CD4-positive, CD25-positive, alpha-beta regulatory T cell (primary cell): ENCODE measurements at regions not wholly inside any gene's neighbourhood (a gene's known extent, or its start where the extent isn't known, plus 50 kb on each side); places are given as distances from the start of the nearest gene placed in this dataset.

Experiments used
- ATAC-seq, 2 donors: fragments of 150-1000 bp; cut with Tn5 transposase; one replicate each; pipeline ENCODE4 v1.10.0; 2021; ENCODE audit warnings: low read depth in 2 of 2, moderate number of reproducible peaks in 2 of 2, moderate library complexity in 1 of 2
- DNase-seq, 3 donors: peaks; one replicate each; pipeline versions ENCODE4 v3.0.0 to v3.0.0-alpha.2; 2012 to 2022; ENCODE audit warnings: mixed read lengths in 1 of 3
- H3K27ac ChIP-seq: one replicate; pipeline ENCODE4 v1.7.0; 2013; ENCODE audit warnings: mild to moderate bottlenecking, low read length; ENCODE audit not compliant: insufficient read depth, poor library complexity, severe bottlenecking
- H3K27me3 ChIP-seq: one replicate; pipeline ENCODE4 v1.7.0; 2013; ENCODE audit warnings: low read length; ENCODE audit not compliant: control insufficient read depth, insufficient read depth
- H3K36me3 ChIP-seq: one replicate; pipeline ENCODE4 v1.7.0; 2013; ENCODE audit warnings: mild to moderate bottlenecking, low read length, moderate library complexity; ENCODE audit not compliant: control insufficient read depth, insufficient read depth
- H3K4me1 ChIP-seq: 2 replicates; pipeline ENCODE4 v1.7.0; 2013; ENCODE audit warnings: mild to moderate bottlenecking, low read length; ENCODE audit not compliant: insufficient read depth, control insufficient read depth, poor library complexity, severe bottlenecking
- H3K4me3 ChIP-seq: one replicate; pipeline ENCODE4 v1.7.0; 2013; ENCODE audit warnings: low read depth, mild to moderate bottlenecking, low read length, moderate library complexity
- H3K9me3 ChIP-seq, 2 experiments: 1 replicate in 1 of 2; 2 replicates in 1 of 2; pipeline ENCODE4 v1.7.0; 2013; ENCODE audit warnings: low read length in 2 of 2, mild to moderate bottlenecking in 1 of 2, moderate library complexity in 1 of 2; ENCODE audit not compliant: control insufficient read depth in 2 of 2
- H3K27ac Mint-ChIP-seq, 3 donors: one replicate each; pipeline ENCODE4 v1.8.0; 2020 to 2022; ENCODE audit warnings: mild to moderate bottlenecking in 3 of 3, mixed read lengths in 3 of 3, moderate library complexity in 2 of 3
- H3K27me3 Mint-ChIP-seq: one replicate; pipeline ENCODE4 v1.8.0; 2022; ENCODE audit warnings: mild to moderate bottlenecking, mixed read lengths
- H3K36me3 Mint-ChIP-seq: one replicate; pipeline ENCODE4 v1.8.0; 2020; ENCODE audit warnings: mixed read lengths
- H3K4me1 Mint-ChIP-seq, 4 donors: one replicate each; pipeline ENCODE4 v1.8.0; 2020 to 2022; ENCODE audit warnings: mixed read lengths in 4 of 4, mild to moderate bottlenecking in 1 of 4
- H3K4me3 Mint-ChIP-seq, 4 donors: one replicate each; pipeline ENCODE4 v1.8.0; 2020 to 2022; ENCODE audit warnings: mild to moderate bottlenecking in 4 of 4, mixed read lengths in 4 of 4, moderate library complexity in 3 of 4
- H3K9me3 Mint-ChIP-seq, 7 donors: one replicate each; pipeline ENCODE4 v1.8.0; 2020 to 2022; ENCODE audit warnings: mixed read lengths in 7 of 7, mild to moderate bottlenecking in 3 of 7, moderate library complexity in 2 of 7

DNA sequence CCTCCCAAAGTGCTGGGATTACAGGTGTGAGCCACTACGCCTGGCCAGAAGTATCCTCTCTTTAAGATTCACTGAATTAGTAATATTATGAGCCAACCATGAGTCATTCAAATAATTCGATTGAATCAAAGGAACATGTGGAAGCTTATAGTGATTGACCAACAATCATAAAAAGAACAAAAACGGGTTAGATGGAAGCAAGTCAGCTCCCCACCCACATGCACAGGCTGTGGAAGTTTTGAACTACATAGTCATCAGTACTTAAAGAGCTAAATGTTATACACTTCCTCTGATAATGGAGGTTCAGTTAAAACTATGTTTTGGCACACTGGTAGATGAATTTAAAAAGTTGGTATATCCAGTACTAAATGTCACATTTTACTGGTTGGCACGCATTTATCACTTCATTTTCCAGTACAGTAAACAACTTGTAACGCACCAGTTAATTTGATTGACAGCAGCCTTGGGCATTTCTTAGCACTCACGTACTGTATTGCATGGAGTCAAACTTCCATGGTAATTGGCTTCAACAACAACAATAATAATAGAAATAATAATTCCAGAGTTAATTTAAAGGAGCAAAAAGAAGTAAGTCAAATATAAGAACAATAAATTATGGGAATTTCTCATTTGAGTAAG lies 1107.3 kb upstream of the MAP3K7 start:
- Mint-ChIP-seq H3K27ac (no peak overlapping the region), H3K4me3 (no peak overlapping the region), H3K9me3 (peaks cover 0 to 6% (median 2%) of the 10 kb centered on the region in 7 donors), H3K27me3 (no peaks in the 10 kb centered on the region), H3K36me3 (no peaks in the 10 kb centered on the region), H3K4me1 (no peaks in the 10 kb centered on the region)
- no peaks in the 10 kb centered on the region for H3K27me3 ChIP-seq
- no peak overlapping the region for H3K27ac ChIP-seq
- H3K4me1 ChIP-seq = no peaks in the 10 kb centered on the region
- H3K9me3 ChIP-seq = no peaks in the 10 kb centered on the region
- no peak overlapping the region for H3K4me3 ChIP-seq
- no peak for ATAC-seq
- H3K36me3 ChIP-seq = no peaks in the 10 kb centered on the region
- no peak for DNase-seq

DNA sequence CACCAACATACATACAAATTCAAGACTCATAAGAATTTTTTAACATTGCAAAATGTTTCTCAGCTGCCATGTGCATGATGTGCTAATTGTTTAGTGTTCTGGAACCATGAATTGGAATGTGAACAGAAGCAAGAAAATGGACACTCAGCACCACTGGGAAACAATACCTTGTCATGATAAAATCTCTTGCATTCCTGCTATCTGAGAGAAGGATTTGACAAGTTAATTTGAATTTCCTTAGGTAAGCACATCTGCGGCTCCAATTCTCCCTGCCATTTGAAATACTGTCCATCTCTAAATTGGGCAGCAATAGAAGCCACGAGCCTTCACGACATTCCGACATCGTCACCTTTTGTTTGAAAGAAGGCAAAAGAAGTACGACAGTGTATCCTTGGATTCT lies 1104.6 kb upstream of the MAP3K7 start:
- Histone ChIP-seq H3K27me3 (no peaks in the 10 kb centered on the region), H3K27ac (no peak overlapping the region), H3K36me3 (no peaks in the 10 kb centered on the region), H3K4me1 (no peaks in the 10 kb centered on the region), H3K4me3 (no peak overlapping the region), H3K9me3 (no peaks in the 10 kb centered on the region)
- H3K27me3 Mint-ChIP-seq = no peaks in the 10 kb centered on the region
- no peaks in the 10 kb centered on the region for H3K36me3 Mint-ChIP-seq
- H3K27ac Mint-ChIP-seq = no peak overlapping the region
- H3K4me3 Mint-ChIP-seq = no peak overlapping the region
- H3K4me1 Mint-ChIP-seq = no peaks in the 10 kb centered on the region
- peaks cover 0 to 6% (median 1%) of the 10 kb centered on the region in 7 donors for H3K9me3 Mint-ChIP-seq
- DNase-seq (no peak), ATAC-seq (no peak)

DNA sequence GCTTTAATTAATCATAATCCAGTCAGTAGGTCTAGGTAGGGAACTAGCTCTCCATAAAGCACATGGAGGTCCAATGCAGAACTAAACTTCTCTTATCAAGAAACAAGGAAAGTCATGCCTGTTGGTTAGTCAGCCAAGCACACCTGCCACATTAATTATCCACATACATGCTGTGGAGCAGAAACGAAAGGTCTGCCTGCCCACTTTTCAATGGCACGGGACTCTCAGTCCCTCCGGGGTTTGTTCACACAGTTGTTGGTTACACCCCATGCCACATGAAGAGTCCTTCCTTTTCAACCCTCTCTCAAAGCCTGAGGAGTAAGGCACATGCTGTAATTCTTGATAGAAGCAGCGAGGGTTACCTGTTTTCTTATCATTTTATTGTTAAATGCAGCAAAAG lies 1096.4 kb upstream of the MAP3K7 start:
- no peak overlapping the region for H3K4me3 ChIP-seq
- no peak overlapping the region for H3K4me3 Mint-ChIP-seq

DNA sequence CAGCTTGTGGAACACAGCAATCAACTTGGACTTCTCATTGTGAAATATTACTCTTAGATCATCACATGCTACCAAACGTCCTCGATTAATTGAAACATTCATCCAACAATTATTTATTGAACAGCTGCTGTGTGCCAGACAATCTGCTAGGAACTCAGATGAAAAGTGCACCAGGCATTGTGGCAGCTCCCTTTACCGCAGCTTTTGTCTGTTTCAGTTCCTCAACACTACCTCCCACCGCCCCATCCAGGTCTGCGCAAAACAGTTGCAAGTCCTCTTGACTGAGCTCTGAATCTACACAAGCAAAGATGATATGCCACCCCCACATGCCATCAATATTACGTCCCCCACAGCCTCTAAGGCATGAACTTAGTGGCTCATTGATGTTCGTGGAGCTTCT lies 1094.4 kb upstream of the MAP3K7 start:
- H3K4me3 ChIP-seq = no peak overlapping the region
- no peaks in the 10 kb centered on the region for H3K36me3 Mint-ChIP-seq
- ATAC-seq (no peak), DNase-seq (no peak)
- H3K4me1 ChIP-seq = no peaks in the 10 kb centered on the region
- peaks cover 0 to 3% (median 0%) of the 10 kb centered on the region in 7 donors for H3K9me3 Mint-ChIP-seq
- H3K4me3 Mint-ChIP-seq = no peak overlapping the region
- H3K27me3 ChIP-seq = no peaks in the 10 kb centered on the region
- H3K27me3 Mint-ChIP-seq = no peaks in the 10 kb centered on the region
- H3K36me3 ChIP-seq = no peaks in the 10 kb centered on the region
- no peak overlapping the region for H3K27ac ChIP-seq
- H3K9me3 ChIP-seq = no peaks in the 10 kb centered on the region
- no peak overlapping the region for H3K27ac Mint-ChIP-seq
- no peaks in the 10 kb centered on the region for H3K4me1 Mint-ChIP-seq

More for the DNA sequence above, 1096.4 kb upstream of the MAP3K7 start:
- Histone ChIP-seq H3K36me3 (no peaks in the 10 kb centered on the region), H3K9me3 (no peaks in the 10 kb centered on the region), H3K27ac (no peak overlapping the region), H3K4me1 (no peaks in the 10 kb centered on the region), H3K27me3 (no peaks in the 10 kb centered on the region)
- no peak overlapping the region for H3K27ac Mint-ChIP-seq
- no peak for DNase-seq
- no peaks in the 10 kb centered on the region for H3K27me3 Mint-ChIP-seq
- H3K4me1 Mint-ChIP-seq = no peaks in the 10 kb centered on the region
- ATAC-seq = no peak
- H3K9me3 Mint-ChIP-seq = peaks cover 0 to 3% (median 0%) of the 10 kb centered on the region in 7 donors
- H3K36me3 Mint-ChIP-seq = no peaks in the 10 kb centered on the region

DNA sequence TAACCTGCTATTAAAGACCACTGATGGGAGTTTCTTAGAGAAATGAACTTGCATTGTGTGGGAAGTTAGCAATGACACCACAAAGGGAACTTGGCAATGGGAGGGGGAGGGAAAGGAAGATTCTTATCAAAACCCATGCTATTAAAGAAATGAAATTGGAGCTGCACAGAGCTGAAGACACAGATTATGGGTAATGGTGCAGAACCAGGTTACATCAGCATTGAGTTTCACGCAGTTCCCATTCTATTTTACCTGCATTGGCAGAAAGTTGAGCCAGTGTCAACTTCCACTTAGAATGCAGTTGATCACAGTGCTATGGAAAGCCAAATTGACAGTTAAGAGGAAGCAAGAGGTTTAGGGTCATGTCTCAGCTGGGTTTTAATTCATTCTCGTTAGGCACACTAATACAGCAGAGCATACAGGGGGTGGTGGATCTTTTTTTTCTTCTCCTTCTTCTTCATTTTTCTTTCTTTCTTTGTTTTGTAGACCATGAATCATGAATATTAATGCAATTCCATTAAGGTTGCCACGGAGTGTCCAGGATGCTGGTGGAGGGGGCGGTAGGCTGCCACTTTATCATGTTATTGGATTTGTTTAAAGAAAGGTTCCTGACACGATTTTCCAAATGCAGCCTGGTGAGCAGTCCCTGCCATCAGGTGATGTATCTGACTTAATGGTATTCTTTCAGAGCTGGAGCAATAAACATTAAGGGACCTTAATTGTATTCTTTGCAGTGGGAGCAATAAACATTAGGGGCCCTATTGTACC lies 1092.0 kb upstream of the MAP3K7 start:
- Histone ChIP-seq H3K4me3 (no peak overlapping the region), H3K27ac (no peak overlapping the region), H3K36me3 (no peaks in the 10 kb centered on the region), H3K9me3 (no peaks in the 10 kb centered on the region), H3K27me3 (no peaks in the 10 kb centered on the region), H3K4me1 (no peaks in the 10 kb centered on the region)
- Mint-ChIP-seq H3K4me3 (no peak overlapping the region), H3K36me3 (no peaks in the 10 kb centered on the region), H3K27ac (no peak overlapping the region), H3K27me3 (no peaks in the 10 kb centered on the region), H3K4me1 (no peaks in the 10 kb centered on the region), H3K9me3 (peaks cover 0 to 3% (median 0%) of the 10 kb centered on the region in 7 donors)
- DNase-seq (no peak), ATAC-seq (no peak)

DNA sequence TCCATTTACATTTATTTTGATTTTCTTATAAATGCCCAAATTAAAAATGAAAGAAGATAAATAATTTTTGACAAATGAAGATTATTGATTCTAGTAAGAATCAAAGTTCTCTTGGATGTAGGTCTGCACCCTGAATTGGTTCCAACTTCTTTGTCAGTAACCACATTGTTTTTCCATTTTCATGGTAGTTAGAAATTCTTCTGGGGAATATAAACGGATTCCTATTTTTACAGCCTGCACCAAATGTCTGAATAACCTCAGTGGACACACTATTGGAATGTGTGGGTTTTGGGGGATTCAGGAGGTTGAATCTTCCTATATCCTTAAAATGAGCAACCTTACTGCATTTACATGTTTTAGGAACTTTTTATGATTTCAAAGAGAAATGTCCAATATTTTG lies 1085.3 kb upstream of the MAP3K7 start:
- Histone ChIP-seq H3K27ac (no peak overlapping the region), H3K36me3 (no peaks in the 10 kb centered on the region), H3K9me3 (no peaks in the 10 kb centered on the region), H3K4me1 (no peaks in the 10 kb centered on the region), H3K4me3 (no peak overlapping the region), H3K27me3 (no peaks in the 10 kb centered on the region)
- no peak for ATAC-seq
- DNase-seq = no peak
- H3K9me3 Mint-ChIP-seq = peaks cover 0 to 4% (median 0%) of the 10 kb centered on the region in 7 donors
- no peaks in the 10 kb centered on the region for H3K36me3 Mint-ChIP-seq
- no peak overlapping the region for H3K4me3 Mint-ChIP-seq
- H3K27me3 Mint-ChIP-seq = no peaks in the 10 kb centered on the region
- H3K27ac Mint-ChIP-seq = no peak overlapping the region
- H3K4me1 Mint-ChIP-seq = no peaks in the 10 kb centered on the region

DNA sequence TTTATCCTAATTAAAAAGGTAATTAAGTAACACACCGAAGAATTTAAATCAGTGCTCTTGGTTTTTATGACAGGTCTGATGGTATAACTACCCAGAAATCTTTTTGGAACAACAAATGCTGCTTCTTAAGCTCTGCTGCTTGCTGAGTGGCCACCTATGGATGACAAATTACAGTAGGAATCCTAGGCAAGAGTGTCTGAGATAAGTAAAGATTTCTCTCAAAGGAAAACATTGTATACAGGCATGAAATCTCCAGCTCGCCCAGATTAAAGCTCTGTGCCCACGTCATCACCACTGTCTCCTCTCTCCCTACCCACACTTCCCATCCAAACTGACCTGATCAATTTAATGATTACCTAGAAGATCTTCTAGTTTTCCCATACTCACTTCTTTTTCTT lies 1083.0 kb upstream of the MAP3K7 start:
- no peak for ATAC-seq
- Histone ChIP-seq H3K4me3 (no peak overlapping the region), H3K27ac (no peak overlapping the region), H3K36me3 (no peaks in the 10 kb centered on the region), H3K27me3 (no peaks in the 10 kb centered on the region), H3K9me3 (no peaks in the 10 kb centered on the region), H3K4me1 (no peaks in the 10 kb centered on the region)
- Mint-ChIP-seq H3K27me3 (no peaks in the 10 kb centered on the region), H3K36me3 (no peaks in the 10 kb centered on the region), H3K27ac (no peak overlapping the region), H3K4me3 (no peak overlapping the region), H3K4me1 (no peaks in the 10 kb centered on the region), H3K9me3 (peaks cover 0 to 8% (median 1%) of the 10 kb centered on the region in 7 donors)
- DNase-seq = no peak
